RWPE2 (cell line): ENCODE measurements at regions not wholly inside any gene's neighbourhood (a gene's known extent, or its start where the extent isn't known, plus 50 kb on each side); places are given as distances from the start of the nearest gene placed in this dataset.

Experiments used
- ATAC-seq: fragments of 200-7000 bp; cut with Tn5 transposase; 3 replicates; pipeline ENCODE4 v1.9.1; 2021; ENCODE audit warnings: low read depth
- DNase-seq: peaks from one replicate; pipeline ENCODE4 v3.0.0-alpha.2; 2020; ENCODE audit warnings: low spot score
- H3K27ac ChIP-seq: fragments of 450-650 bp; 2 replicates; pipeline ENCODE4 v1.5.1; 2017; ENCODE audit warnings: mild to moderate bottlenecking; ENCODE audit not compliant: poor library complexity, severe bottlenecking
- H3K27me3 ChIP-seq: fragments of 250-450 bp; sonication (Bioruptor Pico); 2 replicates; pipeline ENCODE4 v1.5.1; 2021; ENCODE audit warnings: mild to moderate bottlenecking, moderate library complexity; ENCODE audit not compliant: insufficient read depth, poor library complexity, severe bottlenecking
- H3K36me3 ChIP-seq: fragments of 250-450 bp; sonication (Bioruptor Pico); 2 replicates; pipeline ENCODE4 v1.5.1; 2020; ENCODE audit warnings: low read depth, mild to moderate bottlenecking, moderate library complexity
- H3K4me1 ChIP-seq: fragments of 250-450 bp; sonication (Bioruptor Pico); 2 replicates; pipeline ENCODE4 v1.5.1; 2021; ENCODE audit warnings: mild to moderate bottlenecking, moderate library complexity; ENCODE audit not compliant: insufficient read depth, poor library complexity, severe bottlenecking
- H3K4me3 ChIP-seq: fragments of 250-450 bp; sonication (Bioruptor Pico); 2 replicates; pipeline ENCODE4 v1.5.1; 2021; ENCODE audit warnings: mild to moderate bottlenecking, moderate library complexity; ENCODE audit not compliant: severe bottlenecking
- H3K9me3 ChIP-seq: fragments of 250-450 bp; sonication (Bioruptor Pico); 2 replicates; pipeline ENCODE4 v1.5.1; 2021; ENCODE audit warnings: mild to moderate bottlenecking, moderate library complexity; ENCODE audit not compliant: severe bottlenecking
- CTCF ChIP-seq: fragments of 450-650 bp; IDR thresholded peaks from one replicate; pipeline ENCODE4 v1.5.1; 2017; ENCODE audit warnings: mild to moderate bottlenecking, moderate library complexity; ENCODE audit not compliant: poor library complexity, severe bottlenecking

DNA sequence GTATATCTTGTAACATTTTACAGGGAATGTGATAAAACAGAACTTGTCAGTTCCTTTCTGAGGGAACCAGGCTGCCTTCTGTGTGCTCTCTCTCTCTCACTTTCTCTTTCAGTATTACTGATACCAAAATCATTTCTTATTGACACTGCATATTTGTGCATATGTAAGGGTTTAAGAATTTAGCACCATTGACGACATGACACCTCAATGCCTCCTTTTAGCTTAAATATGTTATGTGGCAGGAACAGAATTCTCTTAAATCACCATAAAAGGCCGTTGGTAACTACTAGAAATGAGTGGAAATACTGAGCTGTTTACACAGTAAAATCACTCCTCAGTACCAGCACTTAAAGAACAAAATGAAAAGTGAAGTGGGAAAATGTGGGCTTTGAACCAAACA is 457.7 kb upstream of the SYT1 start:
- no peaks in the 10 kb centered on the region for H3K9me3 ChIP-seq
- no peaks in the 10 kb centered on the region for H3K4me1 ChIP-seq
- TF ChIP-seq CTCF: no peak
- ATAC-seq: no peak
- DNase-seq: no peak
- no peaks in the 10 kb centered on the region for H3K27me3 ChIP-seq
- no peak overlapping the region for H3K4me3 ChIP-seq
- no peaks in the 10 kb centered on the region for H3K36me3 ChIP-seq
- no peak overlapping the region for H3K27ac ChIP-seq

GRCh38 chr12:78407722-78408121 is 456.9 kb upstream of the SYT1 start:
- no peaks in the 10 kb centered on the region for H3K9me3 ChIP-seq
- TF ChIP-seq CTCF: no peak
- ATAC-seq (no peak), DNase-seq (no peak)
- H3K4me1 ChIP-seq: no peaks in the 10 kb centered on the region
- no peak overlapping the region for H3K27ac ChIP-seq
- H3K27me3 ChIP-seq: no peaks in the 10 kb centered on the region
- no peak overlapping the region for H3K4me3 ChIP-seq
- no peaks in the 10 kb centered on the region for H3K36me3 ChIP-seq

DNA sequence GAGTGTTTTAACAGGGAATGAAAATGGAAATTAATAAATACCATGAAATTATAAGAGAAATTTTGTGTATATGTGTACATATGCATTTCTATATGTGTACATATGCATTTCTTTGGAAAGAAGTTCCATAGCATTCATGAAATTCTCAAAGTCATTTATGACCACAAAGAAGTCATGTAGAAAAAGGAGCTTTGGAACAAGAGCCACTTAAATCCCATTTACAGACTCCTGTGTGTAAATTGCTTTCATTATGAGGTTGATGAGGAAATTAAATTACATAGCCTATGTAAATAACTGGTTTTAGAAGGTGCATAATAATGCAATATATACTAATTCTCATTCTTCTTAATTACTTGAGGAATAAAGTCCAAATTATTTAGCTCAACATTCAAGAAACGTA is 450.5 kb upstream of the SYT1 start:
- no peak for TF ChIP-seq CTCF
- H3K27ac ChIP-seq: no peak overlapping the region
- no peak overlapping the region for H3K4me3 ChIP-seq
- no peaks in the 10 kb centered on the region for H3K4me1 ChIP-seq
- no peaks in the 10 kb centered on the region for H3K36me3 ChIP-seq
- ATAC-seq (no peak), DNase-seq (no peak)
- no peaks in the 10 kb centered on the region for H3K9me3 ChIP-seq
- no peaks in the 10 kb centered on the region for H3K27me3 ChIP-seq

DNA sequence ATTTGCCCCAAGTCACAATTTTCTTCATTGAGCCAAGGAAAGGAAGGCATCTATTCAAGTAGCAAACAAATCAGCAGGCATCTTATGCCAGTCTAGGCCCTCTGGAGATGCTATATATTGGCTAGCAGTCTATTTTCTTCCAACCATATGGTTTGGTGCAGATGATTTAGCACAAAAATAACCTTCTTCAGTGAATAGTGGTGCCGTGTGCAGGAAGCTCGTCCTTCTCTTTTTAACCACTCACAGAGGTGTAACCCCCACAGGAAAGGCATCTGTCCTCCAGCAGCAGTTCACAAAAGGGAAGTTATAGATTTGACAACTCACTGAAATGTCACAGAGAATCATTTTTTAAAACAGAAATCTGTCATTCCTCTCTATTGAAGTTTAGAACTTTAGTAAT is 445.7 kb upstream of the SYT1 start:
- Histone ChIP-seq H3K4me1 (no peaks in the 10 kb centered on the region), H3K27ac (no peak overlapping the region), H3K36me3 (no peaks in the 10 kb centered on the region), H3K4me3 (no peak overlapping the region), H3K27me3 (no peaks in the 10 kb centered on the region), H3K9me3 (no peaks in the 10 kb centered on the region)
- DNase-seq (no peak), ATAC-seq (no peak)
- no peak for TF ChIP-seq CTCF

DNA sequence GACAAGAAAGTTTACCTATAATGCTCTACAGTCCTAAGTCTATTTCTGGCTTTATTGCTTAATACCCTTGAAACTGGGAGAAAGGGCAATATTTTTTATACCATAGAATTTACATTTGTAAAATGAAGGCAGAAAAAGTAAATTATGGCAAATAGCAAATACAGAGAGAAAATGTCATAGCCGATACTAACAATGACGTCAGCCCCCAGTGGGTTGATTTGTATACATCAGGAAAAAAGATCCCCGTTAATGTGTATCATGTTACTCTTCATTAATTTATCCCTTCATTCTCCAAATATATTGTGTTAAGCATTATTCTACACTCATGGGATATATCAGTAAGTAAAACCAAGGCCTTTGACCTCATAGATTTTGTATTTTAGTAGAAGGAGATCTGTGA is 445.1 kb upstream of the SYT1 start:
- no peak for ATAC-seq
- no peak overlapping the region for H3K27ac ChIP-seq
- DNase-seq: no peak
- no peaks in the 10 kb centered on the region for H3K4me1 ChIP-seq
- H3K9me3 ChIP-seq: no peaks in the 10 kb centered on the region
- no peaks in the 10 kb centered on the region for H3K36me3 ChIP-seq
- no peak overlapping the region for H3K4me3 ChIP-seq
- no peaks in the 10 kb centered on the region for H3K27me3 ChIP-seq
- TF ChIP-seq CTCF: no peak
